Neural progenitor cell (in vitro differentiated cells): ENCODE measurements at regions not wholly inside any gene's neighbourhood (a gene's known extent, or its start where the extent isn't known, plus 50 kb on each side); places are given as distances from the start of the nearest gene placed in this dataset.

Experiments used
- DNase-seq: peaks from one replicate; pipeline ENCODE4 v3.0.0-alpha.2; 2016; ENCODE audit warnings: low spot score
- H2AFZ ChIP-seq: fragments of 200-600 bp; sonication (generic); replicated peaks from 2 replicates; pipeline ENCODE4 v1.6.1; 2016; ENCODE audit warnings: antibody characterized with exemption
- H3F3A ChIP-seq: fragments of 200-600 bp; sonication (generic); 2 replicates; pipeline ENCODE4 v1.6.1; 2016; ENCODE audit warnings: antibody characterized with exemption, low read depth
- H3K27ac ChIP-seq: fragments of 200-600 bp; sonication (generic); 2 replicates; pipeline ENCODE4 v1.5.1; 2016; ENCODE audit warnings: mild to moderate bottlenecking
- H3K27me3 ChIP-seq: fragments of 200-600 bp; sonication (generic); 2 replicates; pipeline ENCODE4 v1.6.1; 2016; ENCODE audit warnings: mild to moderate bottlenecking, moderate library complexity
- H3K36me3 ChIP-seq: fragments of 200-600 bp; sonication (generic); 2 replicates; pipeline ENCODE4 v1.5.1; 2016
- H3K4me1 ChIP-seq: fragments of 200-600 bp; sonication (generic); 2 replicates; pipeline ENCODE4 v1.6.1; 2016; ENCODE audit warnings: mixed run types
- H3K4me2 ChIP-seq: fragments of 200-600 bp; sonication (generic); 2 replicates; pipeline ENCODE4 v1.6.1; 2016
- H3K4me3 ChIP-seq: fragments of 200-600 bp; sonication (generic); 2 replicates; pipeline ENCODE4 v1.5.1; 2016
- H3K79me2 ChIP-seq: fragments of 200-600 bp; sonication (generic); 2 replicates; pipeline ENCODE4 v1.6.1; 2016; ENCODE audit warnings: low read depth
- H3K9ac ChIP-seq: fragments of 200-600 bp; sonication (generic); 2 replicates; pipeline ENCODE4 v1.6.1; 2016
- H3K9me3 ChIP-seq: fragments of 200-600 bp; sonication (generic); 2 replicates; pipeline ENCODE4 v1.5.1; 2016; ENCODE audit warnings: low read depth
- H4K20me1 ChIP-seq: fragments of 200-600 bp; sonication (generic); 2 replicates; pipeline ENCODE4 v1.6.1; 2016; ENCODE audit warnings: low read depth
- H3K27ac Mint-ChIP-seq: 3 replicates; pipeline ENCODE4 v1.8.0; 2021; ENCODE audit warnings: mixed read lengths
- H3K27me3 Mint-ChIP-seq: 2 replicates; pipeline ENCODE4 v1.8.0; 2022; ENCODE audit warnings: low read depth, mild to moderate bottlenecking, inconsistent platforms, moderate library complexity, mixed read lengths; ENCODE audit not compliant: insufficient read depth
- H3K36me3 Mint-ChIP-seq: 3 replicates; pipeline ENCODE4 v1.8.0; 2021; ENCODE audit warnings: mixed read lengths
- H3K4me1 Mint-ChIP-seq: 3 replicates; pipeline ENCODE4 v1.8.0; 2021; ENCODE audit warnings: mixed read lengths
- H3K4me3 Mint-ChIP-seq: 3 replicates; pipeline ENCODE4 v1.8.0; 2021; ENCODE audit warnings: mild to moderate bottlenecking, moderate library complexity, mixed read lengths
- H3K9me3 Mint-ChIP-seq: 3 replicates; pipeline ENCODE4 v1.8.0; 2020; ENCODE audit warnings: mixed read lengths
- EZH2 ChIP-seq: fragments of 200-600 bp; sonication (generic); IDR thresholded peaks from 2 replicates; pipeline ENCODE4 v1.6.1; 2017; ENCODE audit warnings: antibody characterized with exemption, mild to moderate bottlenecking, moderate library complexity
- EZH2phosphoT487 ChIP-seq: fragments of 200-600 bp; sonication (generic); IDR thresholded peaks from 2 replicates; pipeline ENCODE4 v1.6.1; 2017; ENCODE audit warnings: antibody characterized with exemption
- TF ChIP-seq, protein P1 (sequence below): fragments of 200-600 bp; sonication (generic); IDR thresholded peaks from 2 replicates; pipeline ENCODE4 v1.5.1; 2017; ENCODE audit warnings: antibody characterized with exemption, mild to moderate bottlenecking

DNA sequence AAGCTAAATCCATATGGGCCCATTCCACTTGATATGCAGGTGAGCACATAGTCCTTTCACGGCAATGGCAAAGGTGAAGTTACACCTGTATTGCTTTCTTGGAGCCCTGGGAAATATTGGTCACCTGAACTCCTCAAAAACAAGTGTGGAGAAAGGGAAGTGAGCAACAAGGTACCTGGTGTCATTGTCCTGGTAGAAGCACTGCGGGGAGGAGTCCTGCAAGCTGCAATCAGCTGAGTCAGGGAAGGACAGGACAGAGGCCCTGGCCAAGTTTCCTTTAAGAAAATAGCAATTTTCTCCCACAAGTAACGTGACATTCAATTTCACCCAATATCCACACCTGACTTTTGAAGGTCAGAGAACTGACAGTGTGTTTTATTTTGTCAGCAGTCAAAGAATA, 389.1 kb downstream of the IRS2 start:
- Histone ChIP-seq H3K4me2 (no peak overlapping the region), H3K9me3 (no peaks in the 10 kb centered on the region), H3K27ac (no peak overlapping the region), H3K4me3 (no peak overlapping the region), H3K36me3 (no peaks in the 10 kb centered on the region), H3K4me1 (no peaks in the 10 kb centered on the region), H3K79me2 (no peaks in the 10 kb centered on the region), H4K20me1 (no peaks in the 10 kb centered on the region), H3K27me3 (no peaks in the 10 kb centered on the region), H3F3A (no peaks in the 10 kb centered on the region), H3K9ac (no peak overlapping the region), H2AFZ (no peak overlapping the region)
- H3K27ac Mint-ChIP-seq: no peak overlapping the region
- H3K4me3 Mint-ChIP-seq: no peak overlapping the region
- H3K27me3 Mint-ChIP-seq: peaks cover 9% of the 10 kb centered on the region
- no peaks in the 10 kb centered on the region for H3K36me3 Mint-ChIP-seq
- TF ChIP-seq EZH2phosphoT487 (no peak), EZH2 (no peak)
- TF ChIP-seq, protein P1, sequence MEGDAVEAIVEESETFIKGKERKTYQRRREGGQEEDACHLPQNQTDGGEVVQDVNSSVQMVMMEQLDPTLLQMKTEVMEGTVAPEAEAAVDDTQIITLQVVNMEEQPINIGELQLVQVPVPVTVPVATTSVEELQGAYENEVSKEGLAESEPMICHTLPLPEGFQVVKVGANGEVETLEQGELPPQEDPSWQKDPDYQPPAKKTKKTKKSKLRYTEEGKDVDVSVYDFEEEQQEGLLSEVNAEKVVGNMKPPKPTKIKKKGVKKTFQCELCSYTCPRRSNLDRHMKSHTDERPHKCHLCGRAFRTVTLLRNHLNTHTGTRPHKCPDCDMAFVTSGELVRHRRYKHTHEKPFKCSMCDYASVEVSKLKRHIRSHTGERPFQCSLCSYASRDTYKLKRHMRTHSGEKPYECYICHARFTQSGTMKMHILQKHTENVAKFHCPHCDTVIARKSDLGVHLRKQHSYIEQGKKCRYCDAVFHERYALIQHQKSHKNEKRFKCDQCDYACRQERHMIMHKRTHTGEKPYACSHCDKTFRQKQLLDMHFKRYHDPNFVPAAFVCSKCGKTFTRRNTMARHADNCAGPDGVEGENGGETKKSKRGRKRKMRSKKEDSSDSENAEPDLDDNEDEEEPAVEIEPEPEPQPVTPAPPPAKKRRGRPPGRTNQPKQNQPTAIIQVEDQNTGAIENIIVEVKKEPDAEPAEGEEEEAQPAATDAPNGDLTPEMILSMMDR: no peak
- H3K9me3 Mint-ChIP-seq: peaks cover 7% of the 10 kb centered on the region
- peaks cover 9% of the 10 kb centered on the region for H3K4me1 Mint-ChIP-seq
- no peak for DNase-seq

DNA sequence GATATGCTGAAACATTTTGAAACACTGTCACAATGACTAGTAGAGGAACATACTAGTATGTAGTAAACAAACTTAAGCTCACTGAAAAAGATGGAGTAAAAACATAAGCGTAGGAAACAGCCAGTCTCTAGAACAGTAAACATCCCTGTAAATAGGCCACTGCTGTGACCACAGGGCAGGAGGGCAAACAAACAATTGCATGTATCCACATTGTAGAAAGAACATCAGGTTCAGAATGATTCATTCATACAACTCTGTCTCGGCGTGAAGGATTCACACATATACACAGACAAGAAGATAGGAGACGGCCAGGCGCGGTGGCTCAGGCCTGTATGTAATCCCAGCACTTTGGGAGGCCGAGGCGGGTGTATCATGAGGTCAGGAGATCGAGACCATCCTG, 390.1 kb downstream of the IRS2 start:
- Mint-ChIP-seq H3K9me3 (peaks cover 7% of the 10 kb centered on the region), H3K27ac (no peak overlapping the region), H3K4me1 (peaks cover 9% of the 10 kb centered on the region), H3K27me3 (peaks cover 12% of the 10 kb centered on the region), H3K4me3 (no peak overlapping the region), H3K36me3 (no peaks in the 10 kb centered on the region)
- Histone ChIP-seq H3K4me1 (no peaks in the 10 kb centered on the region), H3K36me3 (no peaks in the 10 kb centered on the region), H3K9ac (no peak overlapping the region), H3K79me2 (no peaks in the 10 kb centered on the region), H3F3A (no peaks in the 10 kb centered on the region), H3K4me2 (no peak overlapping the region), H3K27me3 (no peaks in the 10 kb centered on the region), H3K9me3 (no peaks in the 10 kb centered on the region), H4K20me1 (no peaks in the 10 kb centered on the region), H2AFZ (no peak overlapping the region), H3K27ac (no peak overlapping the region), H3K4me3 (no peak overlapping the region)
- TF ChIP-seq EZH2: no peak
- TF ChIP-seq, protein P1: no peak
- no peak for TF ChIP-seq EZH2phosphoT487
- no peak for DNase-seq

DNA sequence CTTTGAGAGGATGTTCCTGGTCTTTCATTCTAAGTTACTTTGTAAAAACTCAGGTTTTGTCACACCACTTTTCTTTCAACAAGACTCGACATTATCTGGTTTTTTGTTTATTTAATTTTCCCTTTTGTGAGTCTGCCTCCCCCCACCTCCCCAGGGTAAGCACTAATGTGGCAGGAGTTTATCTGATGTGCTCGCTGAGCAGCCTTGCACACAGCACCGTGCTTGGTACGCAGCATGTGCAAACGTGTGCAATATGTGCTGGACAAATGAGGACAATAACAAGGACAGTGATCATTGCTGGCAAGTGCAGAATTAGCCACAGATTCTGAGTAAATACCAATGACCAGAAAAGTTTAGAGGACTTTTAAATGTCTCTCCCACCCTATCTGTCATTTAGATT, 391.4 kb downstream of the IRS2 start:
- no peak overlapping the region for H3K4me3 Mint-ChIP-seq
- Histone ChIP-seq H3K27me3 (no peaks in the 10 kb centered on the region), H3F3A (no peaks in the 10 kb centered on the region), H3K79me2 (no peaks in the 10 kb centered on the region), H3K9me3 (no peaks in the 10 kb centered on the region), H4K20me1 (no peaks in the 10 kb centered on the region), H3K4me3 (no peak overlapping the region), H3K9ac (no peak overlapping the region), H2AFZ (no peak overlapping the region), H3K4me2 (no peak overlapping the region), H3K36me3 (no peaks in the 10 kb centered on the region), H3K4me1 (no peaks in the 10 kb centered on the region), H3K27ac (no peak overlapping the region)
- no peak for DNase-seq
- H3K27me3 Mint-ChIP-seq: peaks cover 7% of the 10 kb centered on the region
- no peak overlapping the region for H3K27ac Mint-ChIP-seq
- H3K36me3 Mint-ChIP-seq: no peaks in the 10 kb centered on the region
- TF ChIP-seq, protein P1: no peak
- TF ChIP-seq EZH2phosphoT487: no peak
- no peak for TF ChIP-seq EZH2
- H3K9me3 Mint-ChIP-seq: peaks cover 5% of the 10 kb centered on the region
- H3K4me1 Mint-ChIP-seq: peaks cover under 1% of the 10 kb centered on the region
